HS-5 (cell line): ENCODE measurements at regions not wholly inside any gene's neighbourhood (a gene's known extent, or its start where the extent isn't known, plus 50 kb on each side); places are given as distances from the start of the nearest gene placed in this dataset.
"Not testable (repeated sequence)": the region's sequence is repeated elsewhere in the genome, so short reads cannot be mapped to it uniquely, and the experiment has no call there.

Experiments
- DNase-seq: peaks from one replicate; pipeline ENCODE4 v3.0.0-alpha.2; 2012; ENCODE audit warnings: low read depth

GRCh38 chr3:20645340-20645739 lies 459.3 kb upstream of the SGO1 start:
- DNase-seq: no peak

- no peak for DNase-seq
Measured at GRCh38 chr3:20637729-20638128, 451.7 kb upstream of the SGO1 start.

- DNase-seq: peak; percentile 95
Measured at GRCh38 chr3:20622304-20622703, 436.3 kb upstream of the SGO1 start.

GRCh38 chr3:20618621-20619020 lies 432.6 kb upstream of the SGO1 start:
- DNase-seq: not testable (repeated sequence)

- not testable (repeated sequence) for DNase-seq
Measured at GRCh38 chr3:20618181-20618580, 432.2 kb upstream of the SGO1 start.

GRCh38 chr3:20615982-20616381 lies 430.0 kb upstream of the SGO1 start:
- DNase-seq: not testable (repeated sequence)

GRCh38 chr3:20608054-20608738 lies 422.2 kb upstream of the SGO1 start:
- DNase-seq: no peak

- no peak for DNase-seq
Measured at GRCh38 chr3:20604659-20605058, 418.7 kb upstream of the SGO1 start.

- DNase-seq: no peak
Measured at GRCh38 chr3:20589275-20589674, 403.3 kb upstream of the SGO1 start.

- DNase-seq: no peak
Measured at GRCh38 chr3:20588781-20589180, 402.8 kb upstream of the SGO1 start.

GRCh38 chr3:20583648-20584047 lies 397.6 kb upstream of the SGO1 start:
- DNase-seq: no peak

- DNase-seq: no peak
Measured at GRCh38 chr3:20576228-20576627, 390.2 kb upstream of the SGO1 start.

- peak; percentile 41 for DNase-seq
Measured at GRCh38 chr3:20575146-20575545, 389.1 kb upstream of the SGO1 start.

GRCh38 chr3:20574746-20575145 lies 388.7 kb upstream of the SGO1 start:
- peak; percentile 74 for DNase-seq

GRCh38 chr3:20573175-20573574 lies 387.2 kb upstream of the SGO1 start:
- no peak for DNase-seq

- no peak for DNase-seq
Measured at GRCh38 chr3:20572473-20572872, 386.5 kb upstream of the SGO1 start.

GRCh38 chr3:20569310-20569709 lies 383.3 kb upstream of the SGO1 start:
- DNase-seq: no peak

GRCh38 chr3:20564966-20565365 lies 379.0 kb upstream of the SGO1 start:
- DNase-seq: no peak

- no peak for DNase-seq
Measured at GRCh38 chr3:20563985-20564384, 378.0 kb upstream of the SGO1 start.

- DNase-seq: no peak
Measured at GRCh38 chr3:20563251-20563650, 377.2 kb upstream of the SGO1 start.

- no peak for DNase-seq
Measured at GRCh38 chr3:20561166-20561565, 375.2 kb upstream of the SGO1 start.

GRCh38 chr3:20560446-20560845 lies 374.4 kb upstream of the SGO1 start:
- not testable (repeated sequence) for DNase-seq

- no peak for DNase-seq
Measured at GRCh38 chr3:20558161-20558560, 372.2 kb upstream of the SGO1 start.

- no peak for DNase-seq
Measured at GRCh38 chr3:20556661-20557060, 370.7 kb upstream of the SGO1 start.
